GM11168 (cell line): ENCODE measurements at regions not wholly inside any gene's neighbourhood (a gene's known extent, or its start where the extent isn't known, plus 50 kb on each side); places are given as distances from the start of the nearest gene placed in this dataset.

Experiments
- in situ Hi-C: fragments of 300-500 bp; cut with MboI; formaldehyde crosslinking; loops from one replicate; pipeline ENCODE4 v1.12.0; 2022; ENCODE audit warnings: low sequenced_read_pairs; ENCODE audit not compliant: unreplicated experiment

DNA sequence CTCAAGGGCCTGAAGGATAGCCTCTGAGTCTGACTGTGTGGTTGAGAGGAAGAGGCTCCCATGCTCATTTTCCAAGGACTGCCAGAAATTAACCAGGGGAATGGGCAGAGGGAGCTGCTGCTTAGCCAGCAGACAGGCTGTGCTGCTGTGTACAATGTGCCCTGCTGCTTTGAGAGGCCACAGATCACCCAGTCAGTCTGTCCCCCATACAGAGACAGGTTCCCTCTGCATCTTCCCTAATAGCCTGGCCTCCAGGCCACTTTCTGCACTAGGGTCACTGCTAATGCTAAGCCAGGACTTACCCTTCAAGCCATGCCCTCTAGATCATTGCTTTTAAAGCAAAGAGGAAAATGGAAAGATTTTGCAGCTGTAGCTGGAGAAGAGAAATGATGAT lies 341.1 kb downstream of the CYRIA start:
- in situ Hi-C loops: no loop called here

GRCh38 chr2:16323551-16324543 lies 341.8 kb downstream of the CYRIA start:
- in situ Hi-C loops: no loop called here

DNA sequence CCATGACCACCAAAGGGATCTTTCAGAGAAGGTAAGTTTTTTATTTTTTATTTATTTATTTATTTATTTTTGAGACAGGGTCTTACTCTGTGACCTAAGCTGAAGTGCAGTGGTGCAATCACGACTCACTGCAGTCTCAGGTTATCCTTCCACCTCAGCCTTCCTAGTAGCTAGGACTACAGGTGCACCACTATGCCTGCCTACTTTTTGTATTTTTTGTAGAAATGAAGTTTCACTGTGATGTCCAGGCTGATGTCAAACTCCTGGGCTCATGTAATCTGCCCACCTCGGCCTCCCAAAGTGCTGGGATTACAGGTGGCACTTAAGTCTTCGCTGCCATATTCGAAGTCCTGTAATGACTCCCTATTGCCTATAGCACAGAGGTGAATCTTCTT lies 342.5 kb downstream of the CYRIA start:
- in situ Hi-C loops: no loop called here

GRCh38 chr2:16322308-16323125 lies 343.1 kb downstream of the CYRIA start:
- in situ Hi-C loops: no loop called here

- in situ Hi-C loops: no loop called here
Observed at GRCh38 chr2:16321872-16322271, 343.8 kb downstream of the CYRIA start.

DNA sequence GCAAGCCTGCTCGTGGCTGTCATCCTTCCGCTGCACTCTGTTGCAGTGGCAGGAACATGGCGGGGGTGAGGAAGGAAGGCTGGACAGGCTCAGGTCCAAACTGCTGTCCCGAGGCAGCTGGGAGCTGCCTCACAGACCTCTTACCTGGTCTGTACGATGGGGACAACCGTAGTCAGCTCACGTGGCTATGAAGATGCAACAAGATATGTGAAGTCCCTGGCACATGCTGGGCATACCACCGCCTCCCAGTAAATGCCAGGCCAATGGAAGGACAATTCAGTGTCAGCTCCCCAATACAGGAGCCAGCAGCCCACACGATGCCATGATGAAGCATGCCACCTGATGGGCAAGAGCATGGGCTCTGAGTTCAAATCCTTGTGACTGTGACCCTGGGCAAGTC lies 344.4 kb downstream of the CYRIA start:
- in situ Hi-C loops: no loop called here

DNA sequence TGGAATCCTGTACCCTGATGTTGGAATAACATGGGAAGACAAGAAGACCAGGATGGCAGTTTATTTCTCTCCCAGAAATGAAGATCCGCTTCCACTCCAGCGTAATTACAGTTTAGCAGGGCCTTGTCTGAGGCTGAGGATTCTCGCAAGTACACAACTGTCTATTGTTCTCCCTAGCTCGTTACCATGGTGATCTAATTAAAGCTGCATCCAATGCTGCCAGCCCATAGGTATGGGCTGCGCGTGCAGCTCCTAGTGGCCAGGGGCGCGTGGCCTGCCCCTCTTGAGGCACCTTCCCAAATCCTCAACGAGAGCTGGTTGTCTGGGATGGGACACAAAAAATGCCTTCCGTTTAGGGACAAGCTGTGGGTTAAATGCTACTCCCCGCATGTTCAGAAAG lies 344.9 kb downstream of the CYRIA start:
- in situ Hi-C loops: no loop called here

DNA sequence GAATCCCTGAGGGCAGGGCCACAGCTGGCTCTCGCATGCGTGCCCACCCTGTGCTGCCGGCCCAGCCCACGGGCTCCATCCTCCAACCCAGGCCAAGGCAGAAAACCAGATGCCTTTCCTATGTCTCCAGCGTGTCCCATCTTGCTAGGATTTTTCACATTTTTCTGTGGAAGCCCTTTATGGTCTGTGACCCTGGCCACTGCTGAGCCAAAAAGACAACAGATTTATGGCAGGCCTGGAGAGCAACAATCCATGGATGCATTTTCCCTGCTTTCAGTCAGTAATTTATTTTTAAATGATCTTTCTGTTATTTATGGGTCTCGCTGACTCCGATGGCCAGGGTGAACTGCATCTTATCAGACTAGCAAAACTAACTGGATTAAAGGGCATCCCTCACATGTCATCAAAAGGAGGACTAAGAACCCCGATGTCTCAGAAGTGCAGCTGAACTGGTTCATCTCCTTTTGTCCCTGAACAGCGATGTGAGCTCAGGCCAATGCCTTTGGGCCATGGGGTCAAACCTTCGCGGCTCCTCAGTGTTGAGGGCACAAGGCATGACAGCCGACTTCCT lies 346.0 kb downstream of the CYRIA start:
- in situ Hi-C loops: no loop called here

GRCh38 chr2:16318474-16319195 lies 347.0 kb downstream of the CYRIA start:
- in situ Hi-C loops: no loop called here

DNA sequence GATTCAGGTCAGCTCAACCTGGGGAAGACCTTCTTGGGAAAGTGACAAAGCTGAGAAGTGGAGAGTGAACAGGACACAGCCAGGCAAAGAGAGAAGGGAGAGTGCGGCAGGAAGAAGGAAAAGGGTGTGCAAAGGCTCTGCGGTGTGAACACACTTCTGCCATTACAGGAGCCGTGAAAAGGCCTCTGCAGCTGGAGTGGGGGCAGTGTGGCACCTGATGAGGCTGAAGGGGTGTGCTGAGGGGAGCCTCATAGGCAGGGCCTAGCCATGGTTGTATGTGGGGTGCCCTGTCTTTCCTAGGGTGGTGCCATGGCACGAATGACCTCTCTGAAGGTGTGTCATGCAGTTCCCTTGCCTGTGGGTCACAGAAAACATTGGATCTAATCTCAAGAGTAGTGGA lies 347.6 kb downstream of the CYRIA start:
- in situ Hi-C loops: no loop called here

DNA sequence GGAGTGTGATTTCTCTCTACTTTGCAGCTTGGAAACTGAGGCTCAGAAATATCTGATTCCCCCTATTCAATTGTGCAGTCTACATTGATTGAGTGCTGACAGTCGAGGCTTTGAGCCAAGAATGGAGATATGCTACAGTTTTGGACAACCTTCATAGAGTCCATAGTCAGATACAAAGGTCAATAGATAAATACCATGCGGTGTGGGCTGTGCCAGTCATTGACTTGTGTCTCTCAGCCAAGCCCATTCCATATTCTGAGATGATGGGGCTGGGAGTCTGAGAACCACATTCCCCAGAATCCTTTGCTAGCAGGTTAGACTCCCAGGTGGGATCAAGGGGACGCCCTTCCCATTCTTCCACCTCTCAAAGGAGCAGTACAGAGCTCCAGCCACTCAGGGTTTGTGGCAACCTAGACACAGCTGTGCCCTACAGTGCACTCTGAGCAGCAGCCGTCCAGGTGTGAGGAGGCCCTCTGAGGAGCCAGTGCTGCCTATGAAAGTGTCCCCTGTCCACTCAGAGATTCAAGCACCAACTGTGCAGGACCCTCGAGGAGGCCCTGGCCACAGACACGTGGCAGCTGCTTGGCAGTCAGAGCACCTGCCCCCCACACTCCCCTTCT lies 348.3 kb downstream of the CYRIA start:
- in situ Hi-C loops: no loop called here

- in situ Hi-C loops: no loop called here
Observed at GRCh38 chr2:16316456-16317210, 349.0 kb downstream of the CYRIA start.

GRCh38 chr2:16315908-16316307 lies 349.7 kb downstream of the CYRIA start:
- in situ Hi-C loops: no loop called here

- in situ Hi-C loops: no loop called here
Observed at GRCh38 chr2:16315458-16315835, 350.2 kb downstream of the CYRIA start.

GRCh38 chr2:16314691-16315457 lies 350.8 kb downstream of the CYRIA start:
- in situ Hi-C loops: no loop called here

GRCh38 chr2:16314001-16314400 lies 351.6 kb downstream of the CYRIA start:
- in situ Hi-C loops: no loop called here

GRCh38 chr2:16313235-16313975 lies 352.2 kb downstream of the CYRIA start:
- in situ Hi-C loops: no loop called here

DNA sequence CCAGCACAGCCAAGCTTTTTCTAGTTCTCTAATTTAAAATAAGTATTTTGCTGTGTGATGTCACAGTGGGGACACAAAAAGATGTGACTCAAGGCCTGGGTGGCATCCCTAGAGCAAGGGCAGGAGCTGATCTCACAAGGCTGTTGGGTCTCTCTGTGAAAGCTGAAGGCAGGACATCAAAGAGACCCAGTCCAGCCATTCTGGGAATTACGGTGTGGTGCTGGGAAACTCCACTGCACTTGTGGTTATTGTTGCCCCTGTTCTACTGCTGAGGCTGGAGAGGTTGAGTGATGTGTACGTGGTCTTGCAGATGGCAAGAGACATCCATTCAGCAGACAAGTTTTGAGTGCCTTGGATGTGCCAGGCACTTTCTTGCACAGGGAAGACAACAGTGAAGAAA lies 352.9 kb downstream of the CYRIA start:
- in situ Hi-C loops: no loop called here
